ENCODE measurements at regions not wholly inside any gene's neighbourhood (a gene's known extent, or its start where the extent isn't known, plus 50 kb on each side); places are given as distances from the start of the nearest gene placed in this dataset.

GRCh38 chr1:173427146-173428054 lies 49.7 kb upstream of the PRDX6 start:
- no peaks in the 10 kb centered on the region for H3K27me3 Mint-ChIP-seq (ENCODE audit: low read depth)
- no peak for TF ChIP-seq CTCF (IDR thresholded peaks at IDR 0.05)
- H3K4me1 Mint-ChIP-seq (ENCODE audit: low read depth) = peaks cover 33% of the 10 kb centered on the region
- no peak overlapping the region for H3K27ac Mint-ChIP-seq (ENCODE audit: unreplicated experiment)
- DNase-seq (ENCODE audit: low spot score) = no peak
- H3K36me3 Mint-ChIP-seq (ENCODE audit: low read depth) = no peaks in the 10 kb centered on the region
- H3K9me3 Mint-ChIP-seq (ENCODE audit: low read depth) = no peaks in the 10 kb centered on the region
- no peak overlapping the region for H3K4me3 Mint-ChIP-seq (ENCODE audit: unreplicated experiment)
